ENCODE measurements at regions not wholly inside any gene's neighbourhood (a gene's known extent, or its start where the extent isn't known, plus 50 kb on each side); places are given as distances from the start of the nearest gene placed in this dataset.

- dilution Hi-C loops (cut with MboI; ENCODE audit: extremely low pct_ligation_motif_present, low sequenced_read_pairs), result no loop called here
- TF ChIP-seq JUN (IDR thresholded peaks at IDR 0.05; ENCODE audit: borderline replicate concordance, insufficient read depth, insufficient read length, low read depth), result no peak
- no peak for TF ChIP-seq CTCF (IDR thresholded peaks at IDR 0.05; ENCODE audit: extremely low read depth in 1 of 2, insufficient read depth in 1 of 2, low read depth in 1 of 2, low read length in 2 of 2)
- TF ChIP-seq MYC (IDR thresholded peaks at IDR 0.05; ENCODE audit: low read depth, low read length), result no peak
- TF ChIP-seq POLR2AphosphoS5 (IDR thresholded peaks at IDR 0.05; ENCODE audit: insufficient read depth, low read depth, low read length), result no peak
- TF ChIP-seq GATA2 (IDR thresholded peaks at IDR 0.05; ENCODE audit: insufficient read depth, insufficient read length, low read depth, low read length), result no peak
- TF ChIP-seq POLR2A (IDR thresholded peaks at IDR 0.05; ENCODE audit: low read depth, low read length), result no peak
- TF ChIP-seq EZH2 (IDR thresholded peaks at IDR 0.05; ENCODE audit: borderline replicate concordance, low read depth, low read length, severe bottlenecking), result no peak
- no peak for TF ChIP-seq FOS (IDR thresholded peaks at IDR 0.05; ENCODE audit: borderline replicate concordance, insufficient read depth, low read length)
- no peak for TF ChIP-seq MAX (IDR thresholded peaks at IDR 0.05; ENCODE audit: insufficient read depth, insufficient read length)
- no TSS peak for BruUV-seq (replicated peaks)
These were observed 1392.7 kb upstream of the IGFBP7 start for GRCh38 chr4:58502839-58503238.

More at GRCh38 chr4:58502839-58503238, 1392.7 kb upstream of the IGFBP7 start:
- no peaks in the 10 kb centered on the region for H3K27me3 ChIP-seq (ENCODE audit: control insufficient read depth in 2 of 2, insufficient read depth in 2 of 2, low read length in 2 of 2)
- H3K9me3 ChIP-seq (replicated peaks; ENCODE audit: control insufficient read depth, insufficient read depth, low read length), result no peaks in the 10 kb centered on the region
- H3K79me2 ChIP-seq (ENCODE audit: control insufficient read depth, insufficient read depth, low read length), result no peaks in the 10 kb centered on the region
- POLR2A ChIA-PET, result no interaction called here
- CTCF ChIA-PET, result no interaction called here
- no peak for DNase-seq (ENCODE audit: low read depth, low spot score)
- H3K4me2 ChIP-seq (ENCODE audit: insufficient read depth, low read length), result no peak overlapping the region
- no peak overlapping the region for H3K27ac ChIP-seq (ENCODE audit: insufficient read depth, low read depth, low read length)
- intact Hi-C loops (cut with micrococcal nuclease), result no loop called here
- no peak for FAIRE-seq
- H2AFZ ChIP-seq (ENCODE audit: low read depth, low read length), result no peak overlapping the region
- H3K9me1 ChIP-seq (replicated peaks; ENCODE audit: control insufficient read depth, extremely low read depth, insufficient read depth, low read length), result no peaks in the 10 kb centered on the region
- no peak overlapping the region for H3K9ac ChIP-seq (replicated peaks; ENCODE audit: extremely low read depth, insufficient read depth, low read length)
- H3K36me3 ChIP-seq (ENCODE audit: control insufficient read depth in 2 of 2, extremely low read depth in 1 of 2, insufficient read depth in 2 of 2, low read length in 2 of 2), result no peaks in the 10 kb centered on the region
- H3K4me1 ChIP-seq (ENCODE audit: control insufficient read depth, extremely low read depth, insufficient read depth, low read length), result no peaks in the 10 kb centered on the region
- no peak overlapping the region for H3K4me3 ChIP-seq (replicated peaks in 1 of 3; ENCODE audit: insufficient read depth in 1 of 3, low read depth in 1 of 3, low read length in 3 of 3)
- H4K20me1 ChIP-seq (replicated peaks; ENCODE audit: control insufficient read depth, extremely low read depth, insufficient read depth, low read length), result no peaks in the 10 kb centered on the region

Measured in endothelial cell of umbilical vein (primary cell).